GM21528 (cell line): ENCODE measurements at regions not wholly inside any gene's neighbourhood (a gene's known extent, or its start where the extent isn't known, plus 50 kb on each side); places are given as distances from the start of the nearest gene placed in this dataset.

Experiments used
- ATAC-seq: cut with Tn5 transposase; IDR thresholded peaks from one replicate; pipeline ENCODE4 v1.9.1; 2021; ENCODE audit warnings: mild to moderate bottlenecking, moderate library complexity; ENCODE audit not compliant: unreplicated experiment, low FRiP score

DNA sequence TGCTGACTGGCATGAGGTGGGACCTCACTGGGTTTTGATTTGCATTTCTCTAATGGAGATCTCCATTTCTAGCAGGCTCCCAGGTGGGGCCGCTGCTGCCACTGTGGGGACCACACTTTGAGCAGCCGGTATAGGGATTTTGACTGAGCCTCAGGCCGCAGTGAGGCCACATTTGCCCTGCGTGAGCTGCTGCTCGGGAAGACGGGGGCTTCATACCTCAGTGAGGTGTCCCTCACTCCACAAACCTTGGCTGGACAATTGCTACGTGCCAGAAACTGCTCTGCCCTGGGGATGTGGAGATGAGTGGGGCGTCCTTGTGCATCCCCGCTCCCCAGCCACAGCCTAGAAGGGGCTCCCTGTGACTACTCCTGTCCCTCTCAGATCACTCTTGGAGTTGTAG, 134.3 kb downstream of the ANKRD60 start:
- no peak for ATAC-seq

DNA sequence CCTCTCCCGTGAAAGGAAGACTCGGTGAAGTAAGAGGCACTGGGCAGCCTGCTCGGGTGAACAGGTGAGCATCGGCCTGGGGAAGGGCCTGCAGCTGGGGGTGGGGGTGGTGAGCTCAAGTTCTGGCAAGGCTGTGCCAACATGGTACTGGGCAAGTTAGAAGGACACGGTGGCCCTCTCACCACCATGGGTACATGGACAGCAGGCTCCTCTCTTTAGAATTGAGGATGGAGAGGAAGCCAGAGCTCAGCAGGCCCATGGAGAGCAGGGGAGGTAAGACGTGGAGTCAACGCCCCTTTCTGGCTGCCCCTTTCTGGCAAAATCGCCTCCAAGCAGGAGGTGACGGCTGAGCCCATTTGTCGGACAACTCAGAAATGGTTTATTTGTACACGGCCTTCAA, 135.6 kb downstream of the ANKRD60 start:
- no peak for ATAC-seq

GRCh38 chr20:58092353-58092752, 136.1 kb downstream of the ANKRD60 start:
- no peak for ATAC-seq

- no peak for ATAC-seq
These were observed 136.6 kb downstream of the ANKRD60 start for GRCh38 chr20:58091810-58092209.

DNA sequence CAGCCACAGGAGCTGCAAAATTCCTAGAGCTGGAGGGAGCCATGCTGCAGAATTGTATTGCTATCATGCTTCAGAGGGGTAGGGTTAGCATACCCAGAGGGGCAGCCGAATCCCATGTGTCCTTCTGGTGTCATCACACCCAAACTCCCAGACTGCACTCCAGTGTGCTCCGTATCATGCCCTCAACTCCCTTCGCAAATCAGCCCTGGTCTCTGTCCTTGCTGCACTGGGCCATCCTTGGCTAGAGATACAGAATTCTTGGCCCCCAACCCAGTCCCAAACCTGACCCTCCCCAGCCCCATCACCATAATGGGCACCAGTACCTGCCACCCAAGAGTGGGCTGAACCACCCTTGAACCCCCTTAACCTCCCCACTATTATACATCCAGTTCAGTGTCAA, 138.3 kb downstream of the ANKRD60 start:
- no peak for ATAC-seq

GRCh38 chr20:58088625-58089024, 139.8 kb downstream of the ANKRD60 start:
- no peak for ATAC-seq

DNA sequence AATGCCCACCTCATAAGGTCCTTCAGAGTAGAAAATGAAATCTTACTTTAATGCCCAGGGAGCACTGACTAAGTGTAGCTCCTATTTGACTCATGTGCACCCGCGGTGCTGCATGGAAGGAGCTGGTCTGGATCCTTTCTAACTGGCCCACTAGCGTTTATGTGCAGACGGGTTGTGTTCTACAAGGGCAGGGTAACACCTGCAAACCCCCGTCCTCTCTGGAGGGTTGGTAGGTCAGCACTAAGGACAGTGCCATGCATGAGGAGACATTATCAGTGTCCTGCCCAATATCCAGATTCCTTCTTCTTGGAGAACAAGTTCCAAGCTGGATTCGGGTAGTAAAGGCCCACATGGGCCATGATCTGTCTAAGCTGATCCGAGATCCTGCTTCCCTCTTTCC, 140.3 kb downstream of the ANKRD60 start:
- no peak for ATAC-seq

DNA sequence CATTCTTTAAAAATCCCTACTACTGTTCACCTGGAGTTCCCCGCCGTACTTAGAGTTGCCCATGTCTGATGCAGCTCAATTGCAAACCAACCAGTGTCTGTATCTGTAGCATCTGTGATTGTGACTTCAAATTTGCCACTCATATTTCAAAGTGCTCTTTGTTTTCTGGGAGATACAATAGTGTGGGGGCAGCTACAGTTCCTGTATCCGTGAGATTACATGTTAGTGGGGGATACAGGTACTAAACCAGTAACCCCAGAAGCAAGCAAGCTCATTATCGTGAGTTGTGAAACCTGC, 140.9 kb downstream of the ANKRD60 start:
- ATAC-seq = no peak

DNA sequence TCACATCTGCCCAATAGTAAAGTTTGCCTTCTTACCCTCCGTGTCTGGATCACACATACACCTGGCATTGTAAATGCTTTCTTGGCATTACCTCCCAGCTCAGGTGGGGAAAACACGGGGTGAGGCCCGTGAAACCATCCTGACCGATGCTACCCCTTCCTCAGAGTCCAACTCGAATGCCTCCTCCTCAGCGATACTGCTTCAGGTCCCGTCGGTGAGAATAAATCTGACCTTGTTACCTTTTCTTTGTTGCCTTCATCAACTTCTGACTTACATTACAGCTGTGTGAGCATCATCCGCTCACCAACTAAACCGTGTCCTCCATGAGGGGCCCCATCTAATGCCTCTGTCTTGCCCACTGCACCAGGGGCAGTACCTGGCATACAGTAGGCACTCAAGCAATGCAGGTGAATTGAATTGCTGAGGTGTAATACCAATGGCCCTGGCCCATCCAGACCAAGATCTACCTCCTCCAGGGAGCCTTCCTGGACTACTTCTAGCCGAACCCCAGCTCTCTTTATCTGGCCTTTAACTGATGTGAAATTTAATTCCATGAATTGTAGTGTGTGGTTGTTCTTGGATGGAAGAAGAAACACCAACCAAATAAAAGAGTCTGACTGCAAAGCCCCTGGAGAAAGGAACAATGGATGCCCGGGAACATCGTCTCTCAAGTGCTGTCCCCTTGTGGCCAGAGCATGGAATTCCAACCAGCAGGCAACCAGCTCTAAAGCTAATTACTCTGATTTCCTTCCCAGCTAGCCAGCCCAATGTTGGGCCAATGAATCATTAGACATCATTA, 141.5 kb downstream of the ANKRD60 start:
- ATAC-seq = no peak

- no peak for ATAC-seq
These were observed 143.5 kb downstream of the ANKRD60 start for GRCh38 chr20:58084966-58085365.

DNA sequence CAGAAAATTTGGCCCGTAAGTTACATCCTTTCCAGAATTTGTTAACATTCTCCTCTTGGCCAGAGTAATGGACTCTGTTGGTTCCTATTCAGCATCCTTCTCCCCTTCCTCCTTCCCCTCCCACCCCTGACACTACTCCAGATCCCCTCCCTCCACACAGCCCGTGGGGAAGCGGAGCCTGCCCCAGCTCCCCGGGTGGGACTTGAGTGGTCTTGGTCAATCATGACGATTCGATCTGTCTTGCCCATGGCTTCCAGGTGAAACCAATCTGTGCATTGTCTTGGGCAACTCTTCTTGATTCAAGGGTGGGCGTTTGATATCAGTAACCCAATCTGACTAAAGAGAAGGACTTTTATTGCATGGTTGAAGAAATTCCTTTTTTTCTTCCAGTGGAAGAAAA, 143.9 kb downstream of the ANKRD60 start:
- no peak for ATAC-seq

DNA sequence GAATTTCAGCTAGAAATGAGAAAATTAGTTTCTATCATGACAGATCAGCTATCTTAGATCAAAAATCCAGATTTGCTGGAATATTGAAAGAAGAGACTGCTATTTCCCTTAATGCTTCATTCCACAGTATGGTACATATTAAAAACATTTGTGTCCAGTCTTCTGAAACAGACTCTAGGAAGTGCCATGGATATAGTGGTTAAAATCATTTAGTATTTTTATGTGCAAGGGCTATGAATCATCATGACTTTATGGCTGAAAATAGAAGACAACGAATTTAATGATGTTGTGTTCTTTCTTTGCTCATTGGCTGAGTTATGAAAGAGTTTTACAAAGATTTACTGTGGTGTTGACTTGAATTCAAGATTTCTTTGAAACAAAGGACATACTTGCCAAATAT, 146.6 kb downstream of the ANKRD60 start:
- no peak for ATAC-seq

GRCh38 chr20:58078741-58079522, 149.5 kb downstream of the ANKRD60 start:
- no peak for ATAC-seq

- no peak for ATAC-seq
These were observed 151.2 kb downstream of the ANKRD60 start for GRCh38 chr20:58077282-58077681.

DNA sequence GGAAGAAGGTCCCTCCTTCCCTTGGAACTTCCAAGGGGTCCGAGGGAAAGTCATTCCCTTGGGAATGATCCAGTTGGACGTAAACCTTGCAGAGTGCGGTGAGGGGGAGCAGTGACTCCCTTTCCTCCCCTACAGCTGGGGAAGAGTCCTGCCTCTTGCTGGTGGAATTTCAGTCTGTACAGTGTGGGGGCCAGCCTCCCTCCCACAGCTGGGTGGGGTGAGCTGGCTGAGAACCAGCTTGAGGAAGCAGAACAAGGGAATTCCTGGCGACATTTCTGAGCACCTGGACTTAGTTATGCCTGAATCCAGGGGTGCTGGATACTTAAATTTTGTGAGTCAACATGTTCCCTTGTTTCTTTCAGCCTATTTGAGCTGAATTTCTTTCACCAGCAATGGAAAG, 152.0 kb downstream of the ANKRD60 start:
- ATAC-seq = no peak

GRCh38 chr20:58075586-58076345, 152.7 kb downstream of the ANKRD60 start:
- ATAC-seq = no peak

GRCh38 chr20:58073945-58074856, 154.3 kb downstream of the ANKRD60 start:
- no peak for ATAC-seq

DNA sequence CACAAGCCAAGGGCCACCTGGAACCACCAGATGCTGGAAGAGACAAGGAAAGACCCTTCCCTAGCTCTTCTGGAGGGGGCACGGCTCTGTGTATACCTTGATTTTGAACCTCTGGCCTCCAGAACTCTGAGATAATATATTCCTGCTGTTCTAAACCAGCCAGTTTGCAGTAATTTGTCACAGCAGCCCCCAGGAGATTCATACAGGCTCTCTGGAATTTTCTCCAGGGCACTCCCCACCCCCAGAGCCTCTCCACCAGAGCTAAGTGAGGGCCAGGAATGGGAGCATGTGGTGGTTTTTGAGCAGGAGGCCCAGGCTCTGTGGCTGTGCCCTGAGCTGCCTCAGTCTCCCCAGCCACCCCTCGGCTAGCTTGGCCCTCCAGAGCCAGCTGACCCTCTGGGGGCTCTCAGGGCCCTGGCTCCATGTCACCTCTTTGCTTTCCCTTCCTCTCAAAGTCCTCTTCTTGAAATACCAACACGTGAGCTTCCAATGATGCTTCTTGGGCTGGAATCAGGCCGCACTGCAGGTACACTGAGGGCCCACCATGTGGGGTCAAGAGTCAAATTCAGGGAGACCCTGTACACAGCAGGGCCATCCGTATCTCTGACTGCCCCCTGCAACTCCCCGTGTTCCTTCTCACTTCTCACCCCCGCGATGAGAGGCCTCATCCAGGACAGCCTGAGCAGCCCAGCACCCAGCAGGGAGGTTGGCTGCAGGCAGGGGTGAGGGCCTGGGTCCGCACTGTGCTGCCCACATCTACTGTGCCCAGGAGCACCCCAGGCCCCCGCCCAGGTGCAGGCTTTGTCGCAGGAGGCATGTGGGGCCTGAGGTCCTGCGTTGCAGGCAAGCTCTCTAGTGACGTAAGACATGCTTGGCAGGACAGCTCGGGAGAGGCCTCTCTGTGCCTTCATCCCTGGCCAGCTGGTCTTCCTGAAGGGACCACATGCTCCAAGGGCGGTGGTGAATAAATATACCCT, 155.5 kb downstream of the ANKRD60 start:
- no peak for ATAC-seq

GRCh38 chr20:58071991-58072390, 156.5 kb downstream of the ANKRD60 start:
- no peak for ATAC-seq
